CD4-positive, alpha-beta T cell treated with Interleukin-15 for 4 hours (primary cell): ENCODE measurements at regions not wholly inside any gene's neighbourhood (a gene's known extent, or its start where the extent isn't known, plus 50 kb on each side); places are given as distances from the start of the nearest gene placed in this dataset.

Experiments
- DNase-seq: peaks from one replicate; pipeline ENCODE4 v3.0.0-alpha.2; 2020; ENCODE audit warnings: low spot score

DNA sequence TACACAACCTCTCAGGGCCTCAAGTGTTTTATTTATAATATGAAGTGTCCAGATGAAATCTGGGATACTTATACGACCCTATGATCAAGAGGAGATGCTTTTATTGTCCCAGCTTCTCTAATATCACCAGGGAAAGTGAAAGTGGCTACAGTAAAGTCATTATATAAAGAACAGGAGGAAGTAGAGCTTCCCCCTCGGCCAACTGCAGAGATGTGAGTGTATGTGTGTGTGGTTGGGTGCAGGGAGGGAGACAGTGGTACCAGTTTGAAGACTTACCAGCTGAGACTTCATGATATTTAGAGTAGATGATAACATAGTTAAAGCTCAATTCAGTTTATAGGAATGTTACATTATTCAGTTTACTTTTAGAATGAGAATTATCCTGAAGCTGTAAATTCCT lies 373.6 kb upstream of the DDI1 start:
- DNase-seq: no peak

DNA sequence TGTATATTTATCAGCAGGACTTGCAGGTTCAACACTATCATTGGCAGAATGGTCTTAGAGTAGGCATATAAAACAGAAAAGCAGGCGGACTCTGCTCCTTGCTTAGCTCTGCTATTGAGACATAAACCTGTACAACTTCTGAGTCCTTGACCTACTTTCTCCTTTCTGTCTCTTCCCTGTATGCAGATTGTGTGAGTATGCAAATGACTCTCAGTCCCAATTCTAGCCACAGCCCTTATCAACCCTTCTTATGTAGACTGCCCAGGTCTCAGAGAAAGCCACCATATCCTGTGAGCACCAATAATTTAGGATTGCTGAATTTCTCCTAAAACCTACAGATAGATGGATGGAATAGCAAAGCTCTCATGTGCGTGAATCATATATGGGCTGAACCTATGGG lies 367.6 kb upstream of the DDI1 start:
- no peak for DNase-seq

DNA sequence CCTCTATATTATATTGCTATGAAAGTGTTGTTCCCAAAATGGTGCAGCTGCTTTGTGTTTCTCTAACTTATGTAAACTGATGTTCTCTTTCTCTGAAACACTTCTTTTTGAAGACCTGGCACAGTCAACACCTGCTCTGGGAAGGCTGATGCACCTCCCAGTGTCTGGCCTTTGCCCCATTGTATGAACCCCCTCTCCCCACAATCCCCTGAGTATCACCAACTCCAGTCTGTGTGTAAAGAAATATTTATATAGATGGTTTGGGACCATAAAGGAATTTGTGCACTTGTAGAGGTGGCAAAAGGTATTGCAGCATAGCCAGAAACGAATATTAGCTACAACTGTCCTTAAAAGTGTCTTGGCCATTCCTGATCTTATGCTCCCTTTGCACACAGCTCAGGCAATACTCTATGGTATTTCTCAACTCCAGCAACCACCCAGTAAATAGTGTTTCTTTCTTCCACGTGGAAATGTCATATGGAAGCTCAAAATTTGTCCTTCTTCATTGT lies 365.2 kb upstream of the DDI1 start:
- DNase-seq: no peak

DNA sequence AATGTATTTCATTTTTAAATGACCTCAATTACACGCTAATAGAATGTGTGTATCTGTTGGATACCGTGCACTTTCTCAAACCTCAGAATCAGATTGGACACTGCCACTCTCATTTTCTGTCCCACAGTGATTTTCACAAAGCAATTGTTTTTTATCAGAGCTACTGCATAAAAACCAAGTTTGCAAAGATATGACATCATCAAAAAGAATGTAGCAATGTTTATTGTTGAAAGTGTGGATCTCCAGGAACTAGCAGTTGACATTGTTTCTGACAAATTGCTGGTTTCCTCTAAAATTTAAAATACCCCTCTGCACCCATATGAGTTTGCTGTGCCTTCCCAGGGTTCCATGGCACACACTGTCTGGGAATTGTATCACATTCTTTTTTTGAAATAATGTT lies 362.7 kb upstream of the DDI1 start:
- no peak for DNase-seq

DNA sequence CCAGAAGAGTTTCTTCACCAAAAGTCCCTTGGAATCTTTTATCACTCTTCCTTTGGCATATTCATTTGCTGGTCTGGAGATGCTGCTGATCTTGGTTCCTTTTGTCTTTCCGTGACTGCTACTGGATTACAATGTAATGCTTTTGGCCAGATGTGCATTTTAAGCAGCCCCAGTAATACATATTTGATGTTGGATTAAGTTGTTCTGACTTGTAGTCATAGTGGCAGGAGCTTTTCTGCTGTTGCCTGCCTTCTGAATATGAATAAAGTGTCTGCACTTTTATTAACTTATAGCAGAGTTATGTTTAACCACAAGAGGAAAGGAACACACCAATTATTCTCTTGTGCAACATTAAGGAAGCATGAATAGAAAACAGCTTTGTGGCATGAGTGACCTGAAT lies 360.0 kb upstream of the DDI1 start:
- DNase-seq: no peak

DNA sequence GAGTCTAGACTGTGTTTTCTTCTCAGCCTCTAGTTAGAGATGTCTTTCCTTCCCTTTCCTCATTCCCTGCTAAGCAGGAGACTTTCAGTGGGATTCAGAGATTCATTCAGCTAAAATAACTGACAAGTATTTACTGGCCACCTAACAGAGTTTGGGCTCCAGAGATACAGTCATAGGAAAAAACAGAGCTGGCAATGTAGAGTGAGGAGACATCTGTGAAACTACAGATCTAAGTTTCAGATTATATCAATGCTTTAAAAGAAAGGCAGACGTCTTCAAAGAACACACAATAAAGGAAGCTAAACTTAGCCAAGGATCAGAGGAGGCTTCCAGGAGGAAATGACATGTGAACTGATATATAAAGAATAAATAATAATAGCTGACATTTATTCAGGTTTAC lies 355.6 kb upstream of the DDI1 start:
- DNase-seq: no peak

DNA sequence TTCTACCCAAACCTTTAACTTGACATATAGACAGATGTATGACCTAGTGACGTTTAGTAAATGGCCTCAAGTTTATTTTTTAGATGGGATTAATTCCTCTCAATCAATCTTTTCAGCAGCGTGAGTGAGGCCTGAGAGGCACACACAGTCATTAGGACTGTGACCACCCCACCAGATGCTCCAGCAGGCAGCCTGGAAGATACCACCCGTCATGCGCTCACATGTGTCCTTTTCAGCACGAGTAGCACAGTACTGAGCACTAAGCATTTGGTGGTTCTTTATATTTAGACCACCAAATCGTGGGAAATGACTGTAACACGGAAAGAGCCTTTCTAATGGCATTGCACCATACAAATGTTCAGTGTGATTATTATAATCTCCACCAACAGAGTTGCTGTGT lies 354.6 kb upstream of the DDI1 start:
- no peak for DNase-seq

DNA sequence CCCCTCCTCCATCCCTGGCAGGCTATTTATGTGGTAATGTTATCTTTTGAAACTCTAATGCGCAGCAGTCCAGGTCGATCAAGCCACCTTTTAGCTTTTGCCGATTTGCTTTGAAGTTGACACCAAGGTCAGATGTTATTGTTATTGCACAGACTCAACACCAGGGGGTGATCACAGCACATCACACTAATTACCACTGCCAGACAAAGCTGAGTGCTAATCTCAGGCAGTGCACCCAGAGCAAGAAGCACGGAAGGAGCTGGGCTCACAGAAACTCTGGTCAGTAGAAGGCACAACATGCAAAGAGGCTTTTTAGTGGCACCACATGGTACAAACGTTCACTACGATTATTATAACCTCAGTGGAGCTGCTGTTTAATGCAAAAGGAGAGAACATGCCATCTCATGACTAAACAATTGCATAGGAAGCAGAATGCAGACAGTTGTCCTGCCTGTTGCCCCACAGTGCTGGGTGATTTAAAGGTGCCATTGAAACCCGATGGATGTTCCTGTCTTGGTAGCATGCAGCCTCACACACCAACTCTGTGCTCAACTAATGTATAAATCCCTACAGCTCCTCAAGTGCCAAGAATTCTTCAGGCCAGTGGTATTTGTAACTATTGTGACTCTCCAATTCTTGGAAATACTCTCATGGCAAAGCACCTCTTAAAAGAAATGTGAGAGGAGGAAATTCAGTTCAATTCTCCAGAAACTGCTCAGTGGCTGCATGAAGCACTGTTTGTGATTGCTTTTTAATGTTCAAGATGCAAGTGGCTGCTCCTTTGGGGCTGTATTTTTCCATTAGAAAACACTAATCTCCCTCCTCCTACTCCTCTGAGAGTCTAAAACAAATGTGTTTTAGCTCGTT lies 353.9 kb upstream of the DDI1 start:
- DNase-seq: peak; percentile 64

DNA sequence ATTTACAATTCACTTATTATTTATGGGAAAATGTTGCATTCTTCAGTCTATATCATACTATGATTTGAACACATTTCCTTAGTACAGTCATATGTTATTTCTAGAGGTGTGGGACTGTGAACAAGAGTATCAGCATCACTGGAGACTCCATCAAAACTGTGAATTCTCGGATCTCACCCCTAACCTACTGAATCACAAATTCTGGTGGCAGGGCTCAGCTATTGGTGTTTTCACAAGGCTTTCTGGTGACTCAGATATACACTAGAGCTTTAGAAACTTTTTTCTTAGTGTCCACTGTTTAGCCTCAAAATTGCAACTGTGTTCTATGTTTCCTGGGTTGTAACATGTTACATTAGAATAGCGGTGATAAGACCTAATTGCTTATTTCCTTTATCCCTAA lies 352.9 kb upstream of the DDI1 start:
- DNase-seq: no peak

DNA sequence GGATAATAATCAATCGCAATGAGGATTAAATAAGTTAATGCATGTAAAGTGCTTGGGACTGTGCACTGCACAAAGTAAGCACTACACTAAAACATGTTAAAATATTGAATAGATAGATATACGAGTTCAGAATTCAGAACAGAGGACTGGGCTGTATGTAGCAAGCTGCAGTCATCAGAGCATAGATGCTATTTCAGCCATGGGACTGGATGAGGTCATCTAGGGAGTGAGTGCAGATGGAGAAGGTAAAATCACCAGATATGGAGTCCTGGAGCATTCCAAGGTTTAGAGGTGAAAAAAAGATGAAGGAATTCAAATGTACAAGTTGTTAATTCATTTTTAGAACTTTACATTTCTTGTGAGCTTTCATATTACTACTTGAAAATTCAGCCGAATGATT lies 347.5 kb upstream of the DDI1 start:
- DNase-seq: no peak

DNA sequence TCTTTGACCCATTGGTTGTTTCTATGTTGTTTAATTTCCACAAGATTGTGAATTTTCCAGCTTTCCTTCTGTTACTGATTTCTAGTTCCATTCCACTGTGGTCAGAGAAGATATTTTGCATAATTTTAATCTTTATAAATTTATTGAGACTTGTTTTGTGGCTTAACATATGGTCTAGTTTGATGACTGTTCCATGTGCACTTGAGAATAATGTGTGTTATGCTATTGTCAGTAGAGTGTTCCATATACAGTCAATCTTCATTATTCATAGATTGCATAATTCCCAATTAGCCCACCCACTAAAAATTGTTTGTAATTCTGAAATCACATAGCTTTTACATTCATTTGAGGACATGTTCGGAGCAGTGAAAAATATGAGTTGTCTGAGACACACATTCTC lies 346.1 kb upstream of the DDI1 start:
- DNase-seq: no peak

DNA sequence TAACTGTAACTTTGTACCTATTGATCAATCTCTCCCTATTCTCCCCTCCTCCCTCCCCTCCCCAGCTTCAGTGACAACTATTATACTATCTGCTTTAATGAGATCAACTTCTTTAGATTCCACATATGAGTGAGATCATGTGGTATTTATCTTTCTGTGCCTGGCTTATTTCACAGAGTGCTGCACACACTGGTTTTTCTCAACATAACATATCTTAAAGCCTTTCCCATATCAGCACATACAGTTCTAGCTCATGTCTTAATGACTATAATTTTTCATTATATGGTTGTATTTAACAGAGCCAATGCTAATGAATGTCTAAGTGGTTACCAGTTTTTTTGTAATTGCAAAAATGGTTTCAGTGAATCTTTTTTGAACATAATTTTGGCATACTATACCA lies 340.3 kb upstream of the DDI1 start:
- DNase-seq: no peak

DNA sequence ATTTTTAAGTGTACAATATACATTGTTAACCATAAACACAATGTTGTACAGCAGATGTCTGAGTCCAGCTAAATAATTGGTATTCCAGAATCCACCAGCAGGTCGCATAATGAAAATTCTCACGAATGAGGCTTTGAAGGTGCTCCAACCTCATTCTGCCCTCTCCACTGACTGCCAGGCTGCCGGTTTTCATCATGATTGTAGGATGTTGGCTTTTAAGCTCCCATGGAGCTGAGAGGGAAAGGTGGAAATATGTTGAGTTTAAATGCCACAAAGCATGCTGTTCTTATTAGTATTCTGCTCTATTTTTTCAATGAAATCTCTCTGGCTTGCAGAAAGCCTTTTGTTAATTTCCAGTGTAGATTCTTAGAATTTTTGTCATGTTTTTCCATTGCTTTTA lies 337.2 kb upstream of the DDI1 start:
- DNase-seq: no peak

DNA sequence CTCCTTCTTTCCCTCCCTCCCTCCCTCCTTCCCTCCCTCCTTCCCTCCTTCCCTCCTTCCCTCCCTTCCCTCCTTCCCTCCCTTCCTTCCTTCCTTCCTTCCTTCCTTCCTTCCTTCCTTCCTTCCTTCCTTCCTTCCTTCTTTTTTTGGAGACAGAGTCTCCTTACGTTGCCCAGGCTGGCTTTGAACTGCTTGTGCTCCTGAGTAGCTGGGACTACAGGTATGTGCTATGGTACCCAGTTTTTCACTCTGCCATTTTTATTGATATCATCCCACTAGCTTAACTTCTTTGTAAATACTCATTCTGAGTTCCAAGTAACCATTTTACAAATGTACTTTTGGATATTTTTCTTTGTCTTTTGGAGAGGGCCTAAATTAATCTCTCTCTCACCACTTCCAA lies 336.8 kb upstream of the DDI1 start:
- DNase-seq: no peak

DNA sequence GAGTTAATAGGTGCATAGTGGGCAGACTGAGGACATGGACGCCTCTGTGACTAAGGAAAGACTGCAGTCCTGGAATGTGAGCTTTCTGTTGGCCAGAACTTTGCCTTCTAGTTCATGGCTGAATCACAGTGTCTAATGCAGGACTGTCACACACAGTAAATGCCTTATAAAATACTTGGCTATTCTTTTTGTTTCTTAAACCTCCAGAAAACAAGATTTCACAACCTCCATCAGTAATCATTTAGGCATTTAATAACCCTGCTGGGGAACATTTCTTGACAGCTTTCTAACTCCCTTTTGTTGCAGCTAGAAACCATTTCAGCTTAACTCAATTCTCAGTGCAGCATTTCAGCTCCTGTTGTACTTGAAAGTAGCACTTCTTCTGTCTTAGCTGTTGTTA lies 335.8 kb upstream of the DDI1 start:
- DNase-seq: no peak

DNA sequence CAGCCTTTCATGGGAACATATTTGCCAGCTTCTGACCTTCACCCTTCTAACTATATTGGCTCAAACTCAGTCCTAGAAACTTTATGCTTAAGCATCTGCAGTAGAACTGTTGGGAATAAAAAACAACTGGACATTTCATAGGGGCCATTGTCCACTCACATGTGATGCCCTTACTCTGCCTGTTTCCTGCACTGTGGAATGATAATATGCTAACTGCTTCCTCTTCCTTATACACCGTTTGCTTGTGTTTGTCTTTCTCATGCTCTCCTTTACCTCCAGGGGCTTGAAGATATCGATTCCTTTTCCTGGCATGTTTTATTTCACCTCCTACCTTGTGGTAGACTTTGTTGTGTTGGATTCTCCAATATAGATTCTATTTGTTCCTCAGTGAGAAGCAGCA lies 333.0 kb upstream of the DDI1 start:
- no peak for DNase-seq

DNA sequence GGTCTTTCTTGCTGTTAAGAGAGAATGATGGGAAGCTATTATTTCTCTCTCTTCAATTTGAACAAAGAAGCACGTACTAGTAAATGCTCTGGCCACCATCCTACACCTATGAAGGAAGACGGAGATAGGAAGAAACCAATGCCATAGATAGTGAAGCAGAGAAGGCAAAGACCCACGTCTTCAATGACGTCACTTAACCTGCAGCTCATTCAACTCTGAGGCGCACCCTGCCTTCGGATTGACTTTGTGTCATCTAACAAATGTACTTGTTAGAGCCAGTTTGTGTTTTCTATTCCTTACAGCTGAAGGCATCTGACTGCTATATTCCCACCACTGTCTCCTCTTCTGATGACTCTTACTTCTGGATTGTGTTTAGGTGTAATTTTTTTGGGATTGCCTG lies 332.5 kb upstream of the DDI1 start:
- no peak for DNase-seq

DNA sequence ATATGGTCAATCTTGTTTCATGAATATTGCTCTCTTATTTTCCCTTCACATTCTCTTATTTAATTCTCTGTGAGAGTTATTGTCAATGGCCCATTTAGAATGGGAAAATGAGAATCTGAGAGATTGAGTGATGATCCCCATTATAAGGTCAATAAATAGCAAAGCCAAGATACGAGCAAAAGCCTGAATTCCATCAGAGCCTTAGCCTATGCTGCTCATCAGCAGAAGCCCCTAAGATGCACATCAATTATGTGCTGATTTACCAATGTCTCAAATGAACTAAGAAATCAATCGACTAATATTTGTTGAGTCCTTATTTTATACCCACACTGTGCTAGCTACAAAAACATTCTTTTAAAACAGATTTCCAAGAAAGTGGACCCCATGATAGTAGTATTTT lies 330.8 kb upstream of the DDI1 start:
- no peak for DNase-seq

DNA sequence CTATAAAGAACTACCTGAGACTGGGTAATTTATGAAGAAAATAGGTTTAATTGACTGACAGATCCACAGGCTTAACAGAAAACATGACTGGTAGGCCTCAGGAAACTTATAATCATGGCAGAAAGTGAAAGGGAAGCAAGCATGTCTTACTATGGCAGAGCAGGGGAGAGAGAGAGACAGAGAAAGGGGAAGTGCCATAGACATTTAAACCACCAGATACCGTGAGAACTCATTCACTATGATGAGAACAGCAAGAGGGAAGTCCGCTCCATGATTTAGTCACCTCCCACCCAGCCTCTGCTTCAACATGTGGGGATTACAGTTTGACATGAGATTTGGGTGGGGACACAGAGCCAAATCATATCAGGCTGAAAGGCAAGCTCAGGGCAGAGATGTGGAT lies 327.1 kb upstream of the DDI1 start:
- DNase-seq: no peak

DNA sequence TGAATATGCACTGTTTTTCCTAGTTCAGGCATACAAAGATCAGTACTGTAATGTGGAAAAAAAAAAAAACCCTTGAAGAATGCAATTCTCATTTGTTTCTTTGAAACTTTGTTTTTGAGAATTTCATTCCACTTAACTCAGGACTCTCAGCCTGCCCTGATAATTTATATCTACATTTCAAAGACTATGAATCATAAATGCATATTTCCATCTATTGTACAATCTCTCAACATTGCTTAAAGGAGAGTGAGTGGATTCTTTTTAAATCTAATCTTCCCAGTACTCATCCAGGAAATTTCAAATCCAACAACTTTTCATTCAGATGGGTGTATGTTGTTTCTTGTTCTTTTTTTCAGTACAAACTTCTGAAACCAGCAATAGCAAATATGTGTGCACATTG lies 322.2 kb upstream of the DDI1 start:
- DNase-seq: no peak

DNA sequence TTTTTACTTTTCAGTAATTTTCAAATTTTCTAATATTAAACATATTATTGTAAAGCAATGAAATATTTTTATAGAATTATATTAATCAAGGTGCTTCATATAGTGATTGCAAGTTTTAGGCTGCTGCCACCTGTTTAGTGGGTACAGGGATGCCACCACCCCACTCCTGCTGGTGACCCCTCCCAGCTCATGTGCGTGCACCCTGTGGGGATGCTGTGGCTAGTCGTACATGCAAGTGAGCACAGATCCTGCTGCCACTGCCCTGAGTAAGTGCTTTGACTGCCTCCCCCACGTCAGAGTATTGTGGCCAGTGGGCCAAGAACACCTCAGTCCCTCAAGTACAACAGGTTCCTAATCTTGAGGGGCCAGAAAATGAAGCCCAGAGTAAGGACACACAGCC lies 320.1 kb upstream of the DDI1 start:
- DNase-seq: no peak

DNA sequence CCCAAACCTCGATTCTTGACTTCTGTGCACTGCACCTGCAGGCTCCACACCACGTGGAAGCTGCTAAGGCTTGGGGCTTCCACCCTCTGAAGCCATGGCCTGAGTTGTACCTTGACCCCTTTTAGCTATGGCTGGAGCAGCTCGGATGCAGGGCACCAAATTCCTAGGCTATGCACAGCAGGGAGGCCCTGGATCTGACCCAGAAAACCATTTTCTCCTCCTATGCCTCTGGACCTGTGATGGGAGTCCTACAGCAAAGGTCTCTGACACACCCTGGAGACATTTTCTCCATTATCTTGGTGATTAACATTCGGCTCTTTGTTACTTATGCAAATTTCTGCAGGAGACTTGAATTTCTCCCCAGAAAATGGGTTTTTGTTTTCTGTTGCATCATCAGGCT lies 309.2 kb upstream of the DDI1 start:
- no peak for DNase-seq

DNA sequence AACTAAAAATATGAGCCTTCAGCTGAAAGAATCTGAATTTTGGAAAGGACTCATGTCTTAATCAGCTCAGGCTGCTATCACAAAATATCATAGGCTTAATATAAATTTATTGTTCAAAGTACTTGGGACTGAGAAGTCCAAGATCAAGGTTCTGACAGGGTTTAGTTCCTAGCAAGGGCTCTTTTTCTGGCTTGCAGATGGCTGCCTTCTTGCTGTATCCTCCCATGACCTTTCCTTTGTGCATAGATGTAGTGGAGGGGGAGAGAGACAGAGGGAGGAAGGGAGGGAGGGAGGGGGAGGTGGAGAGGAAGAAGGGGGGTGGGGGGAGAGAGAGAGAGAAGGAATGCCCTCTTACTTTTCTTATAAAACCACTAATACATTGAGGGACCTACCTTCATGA lies 306.8 kb upstream of the DDI1 start:
- no peak for DNase-seq
